Mesenchymal stem cell (in vitro differentiated cells and primary cell): ENCODE measurements at regions not wholly inside any gene's neighbourhood (a gene's known extent, or its start where the extent isn't known, plus 50 kb on each side); places are given as distances from the start of the nearest gene placed in this dataset.

Source experiments
- DNase-seq: peaks from one replicate; pipeline ENCODE4 v3.0.0-alpha.2; 2013
- H2AFZ ChIP-seq: one replicate; pipeline ENCODE4 v1.6.1; 2013; ENCODE audit warnings: low read depth, mild to moderate bottlenecking, control low read depth, inconsistent platforms, low read length, moderate library complexity
- H2AK5ac ChIP-seq: 2 replicates; pipeline ENCODE4 v1.6.1; 2013; ENCODE audit warnings: low read length, moderate library complexity, mild to moderate bottlenecking, inconsistent platforms; ENCODE audit not compliant: severe bottlenecking
- H2BK120ac ChIP-seq: one replicate; pipeline ENCODE4 v1.6.1; 2013; ENCODE audit warnings: low read depth, mild to moderate bottlenecking, inconsistent platforms, low read length, moderate library complexity
- H2BK12ac ChIP-seq, 2 experiments: one replicate each; pipeline ENCODE4 v1.6.1; 2013; ENCODE audit warnings: inconsistent platforms in 2 of 2, low read length in 2 of 2, mild to moderate bottlenecking in 2 of 2, moderate library complexity in 2 of 2, control low read depth in 1 of 2
- H2BK15ac ChIP-seq: one replicate; pipeline ENCODE4 v1.6.1; 2013; ENCODE audit warnings: mild to moderate bottlenecking, low read depth, inconsistent platforms; ENCODE audit not compliant: poor library complexity, severe bottlenecking
- H2BK5ac ChIP-seq: 2 replicates; pipeline ENCODE4 v1.6.1; 2013; ENCODE audit warnings: low read depth, mild to moderate bottlenecking, low read length, control low read depth, inconsistent platforms; ENCODE audit not compliant: poor library complexity, severe bottlenecking
- H3K14ac ChIP-seq, 2 experiments: one replicate each; pipeline ENCODE4 v1.6.1; 2013; ENCODE audit warnings: inconsistent platforms in 2 of 2, low read length in 2 of 2, control low read depth in 1 of 2, mild to moderate bottlenecking in 1 of 2, moderate library complexity in 1 of 2
- H3K18ac ChIP-seq, 2 experiments: one replicate each; pipeline ENCODE4 v1.6.1; 2013; ENCODE audit warnings: inconsistent platforms in 2 of 2, low read length in 2 of 2, control low read depth in 1 of 2, low read depth in 1 of 2, mild to moderate bottlenecking in 1 of 2
- H3K23ac ChIP-seq, 2 experiments: one replicate each; pipeline ENCODE4 v1.6.1; 2013; ENCODE audit warnings: inconsistent platforms in 2 of 2, low read length in 2 of 2, mild to moderate bottlenecking in 2 of 2, moderate library complexity in 2 of 2, control low read depth in 1 of 2
- H3K27ac ChIP-seq: 2 replicates; pipeline ENCODE4 v1.5.1; 2013; ENCODE audit warnings: mild to moderate bottlenecking, moderate library complexity, low read length, control low read depth, inconsistent platforms; ENCODE audit not compliant: poor library complexity, severe bottlenecking
- H3K27me3 ChIP-seq, 2 experiments: 2 replicates each; pipeline versions ENCODE4 v1.6.1 to v1.7.0; 2013; ENCODE audit warnings: low read length in 2 of 2, mild to moderate bottlenecking in 2 of 2, moderate library complexity in 2 of 2, control low read depth in 1 of 2, inconsistent platforms in 1 of 2; ENCODE audit not compliant: control insufficient read depth in 1 of 2, insufficient read depth in 1 of 2
- H3K36me3 ChIP-seq, 2 experiments: 2 replicates each; pipeline versions ENCODE4 v1.6.1 to v1.7.0; 2013; ENCODE audit warnings: low read length in 2 of 2, control low read depth in 1 of 2, inconsistent platforms in 1 of 2, low read depth in 1 of 2, mild to moderate bottlenecking in 1 of 2; ENCODE audit not compliant: insufficient read depth in 2 of 2, control insufficient read depth in 1 of 2
- H3K4ac ChIP-seq, 2 experiments: one replicate each; pipeline ENCODE4 v1.6.1; 2013; ENCODE audit warnings: inconsistent platforms in 2 of 2, low read length in 2 of 2, mild to moderate bottlenecking in 2 of 2, moderate library complexity in 2 of 2, control low read depth in 1 of 2, low read depth in 1 of 2
- H3K4me1 ChIP-seq: 2 replicates; pipeline ENCODE4 v1.6.1; 2013; ENCODE audit warnings: low read depth, low read length, control low read depth; ENCODE audit not compliant: control insufficient read depth, insufficient read depth
- H3K4me2 ChIP-seq: 2 replicates; pipeline ENCODE4 v1.6.1; 2013; ENCODE audit warnings: low read length, mild to moderate bottlenecking, inconsistent platforms; ENCODE audit not compliant: poor library complexity, severe bottlenecking
- H3K4me3 ChIP-seq, 2 experiments: 2 replicates each; pipeline versions ENCODE4 v1.5.1 to v1.7.0; 2013; ENCODE audit warnings: low read length in 2 of 2, mild to moderate bottlenecking in 2 of 2, control low read depth in 1 of 2, low read depth in 1 of 2; ENCODE audit not compliant: insufficient read depth in 1 of 2
- H3K79me1 ChIP-seq: replicated peaks from 2 replicates; pipeline ENCODE4 v1.6.1; 2013; ENCODE audit warnings: mild to moderate bottlenecking, control low read depth, low read length, inconsistent platforms; ENCODE audit not compliant: poor library complexity, severe bottlenecking
- H3K9ac ChIP-seq: 2 replicates; pipeline ENCODE4 v1.7.0; 2013; ENCODE audit warnings: mild to moderate bottlenecking, low read length, moderate library complexity
- H3K9me3 ChIP-seq: 2 replicates; pipeline ENCODE4 v1.7.0; 2013; ENCODE audit warnings: mild to moderate bottlenecking, low read length; ENCODE audit not compliant: control insufficient read depth
- H4K8ac ChIP-seq: one replicate; pipeline ENCODE4 v1.6.1; 2013; ENCODE audit warnings: inconsistent platforms, mild to moderate bottlenecking, low read length, moderate library complexity
- H4K91ac ChIP-seq: one replicate; pipeline ENCODE4 v1.6.1; 2013; ENCODE audit warnings: mild to moderate bottlenecking, low read length, inconsistent platforms
- WGBS: methylation state at CpG from one replicate; pipeline ENCODE4 v1.1.7; 2013; ENCODE audit warnings: mixed read lengths; 5-methylcytosine and 5-hydroxymethylcytosine counted together

DNA sequence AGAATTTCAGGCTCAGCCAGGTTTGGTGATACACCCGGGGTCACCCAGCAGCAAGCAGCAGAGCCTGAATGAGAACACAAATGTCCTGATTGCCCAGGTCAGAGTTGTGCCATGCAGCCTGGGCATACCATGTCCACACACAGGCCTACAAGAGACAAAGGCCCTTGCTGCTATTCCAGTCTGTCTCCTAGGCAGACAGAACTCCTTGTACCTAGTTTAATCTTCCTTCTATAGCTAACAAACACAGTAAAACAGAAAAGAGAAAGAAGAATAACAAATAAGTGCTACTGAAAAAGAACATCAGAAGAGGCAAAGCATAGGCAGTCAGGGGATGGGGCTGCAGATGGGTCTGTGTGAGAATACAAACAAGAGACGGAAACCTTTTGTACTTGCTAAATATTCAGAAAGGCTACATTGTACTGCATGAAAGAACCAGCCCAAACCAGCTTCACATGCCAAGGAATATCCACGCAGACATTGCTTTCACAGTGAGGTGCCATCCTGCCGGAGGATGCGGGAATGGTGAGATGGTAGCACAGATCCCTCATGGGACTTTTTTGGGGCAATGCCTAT is 401.7 kb downstream of the OMA1 start:
- Histone ChIP-seq H2BK12ac (no peak overlapping the region), H3K36me3 (no peaks in the 10 kb centered on the region), H3K27ac (no peak overlapping the region), H3K79me1 (no peaks in the 10 kb centered on the region), H2BK5ac (no peak overlapping the region), H2BK120ac (no peak overlapping the region), H2AK5ac (no peak overlapping the region), H3K14ac (no peak overlapping the region), H4K91ac (no peak overlapping the region), H3K4me2 (no peak overlapping the region), H3K4ac (no peak overlapping the region), H3K18ac (no peak overlapping the region), H3K9ac (no peak overlapping the region), H3K4me1 (no peaks in the 10 kb centered on the region), H4K8ac (no peak overlapping the region), H3K27me3 (no peaks in the 10 kb centered on the region), H3K23ac (no peak overlapping the region), H3K9me3 (peaks cover 4% of the 10 kb centered on the region), H2BK15ac (no peak overlapping the region), H2AFZ (no peak overlapping the region), H3K4me3 (no peak overlapping the region)
- no peak for DNase-seq
- 88% methylated on average over 5 of the region's 5 CpGs for WGBS

DNA sequence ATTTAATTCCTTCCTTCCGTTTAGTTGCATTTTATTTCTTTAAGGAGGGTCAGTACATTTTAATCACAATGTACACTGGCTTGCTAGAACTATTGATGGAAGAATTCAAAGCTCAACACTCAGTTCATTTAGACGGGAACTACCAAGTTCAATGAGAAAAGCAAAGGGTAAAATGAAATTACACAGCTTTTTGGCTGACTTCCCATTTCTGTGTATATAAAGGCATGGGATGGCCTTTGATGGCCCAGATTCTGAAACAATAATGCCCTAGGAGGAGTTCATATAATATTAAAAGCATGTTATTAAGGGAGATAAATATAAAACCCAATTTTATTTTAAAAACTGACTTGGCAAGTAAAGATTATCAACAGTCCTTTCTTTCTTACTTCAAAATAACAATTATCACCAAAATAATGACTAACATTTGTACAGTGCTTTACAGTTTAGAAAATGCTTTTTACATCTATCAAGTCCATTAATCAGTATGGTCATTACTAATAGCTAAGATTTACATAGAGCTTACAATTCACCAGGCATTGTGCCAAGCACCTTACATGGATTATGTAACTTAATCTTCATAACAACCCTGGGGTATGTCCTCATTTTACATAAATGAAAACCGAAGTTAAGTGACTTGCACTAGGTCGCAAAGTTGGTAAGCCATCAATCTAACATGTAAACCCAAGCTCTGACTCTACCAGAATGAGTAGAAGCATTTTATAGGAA is 402.4 kb downstream of the OMA1 start:
- Histone ChIP-seq H3K9ac (no peak overlapping the region), H3K4me2 (no peak overlapping the region), H2BK5ac (no peak overlapping the region), H3K4me1 (no peaks in the 10 kb centered on the region), H4K8ac (no peak overlapping the region), H2BK12ac (no peak overlapping the region), H3K4me3 (no peak overlapping the region), H3K9me3 (peaks cover 4% of the 10 kb centered on the region), H2BK120ac (no peak overlapping the region), H3K23ac (no peak overlapping the region), H4K91ac (no peak overlapping the region), H2AK5ac (no peak overlapping the region), H3K27ac (no peak overlapping the region), H3K27me3 (no peaks in the 10 kb centered on the region), H2BK15ac (no peak overlapping the region), H3K14ac (no peak overlapping the region), H3K79me1 (no peaks in the 10 kb centered on the region), H3K36me3 (no peaks in the 10 kb centered on the region), H2AFZ (no peak overlapping the region), H3K18ac (no peak overlapping the region), H3K4ac (no peak overlapping the region)
- 66% methylated on average over 3 of the region's 4 CpGs for WGBS
- no peak for DNase-seq

- H3K9ac ChIP-seq = no peak overlapping the region
- no peaks in the 10 kb centered on the region for H3K4me1 ChIP-seq
- no peaks in the 10 kb centered on the region for H3K79me1 ChIP-seq
- no peak overlapping the region for H3K4me3 ChIP-seq
- H3K4ac ChIP-seq = no peak overlapping the region
- no peak overlapping the region for H2AK5ac ChIP-seq
- H4K91ac ChIP-seq = no peak overlapping the region
- WGBS = no CpG with 5 or more reads among the region's 2 CpGs
- no peak overlapping the region for H2BK12ac ChIP-seq
- no peaks in the 10 kb centered on the region for H3K27me3 ChIP-seq
- H3K14ac ChIP-seq = no peak overlapping the region
- no peak overlapping the region for H2AFZ ChIP-seq
- no peak overlapping the region for H3K23ac ChIP-seq
- H3K4me2 ChIP-seq = no peak overlapping the region
- no peak overlapping the region for H2BK120ac ChIP-seq
- H2BK15ac ChIP-seq = no peak overlapping the region
- no peaks in the 10 kb centered on the region for H3K36me3 ChIP-seq
- peaks cover 8% of the 10 kb centered on the region for H3K9me3 ChIP-seq
- DNase-seq = no peak
- no peak overlapping the region for H4K8ac ChIP-seq
- no peak overlapping the region for H3K18ac ChIP-seq
- H3K27ac ChIP-seq = no peak overlapping the region
- no peak overlapping the region for H2BK5ac ChIP-seq
Measured at GRCh38 chr1:58136387-58136786, 410.1 kb downstream of the OMA1 start.

- Histone ChIP-seq H2AFZ (no peak overlapping the region), H3K36me3 (no peaks in the 10 kb centered on the region), H3K79me1 (no peaks in the 10 kb centered on the region), H3K27me3 (no peaks in the 10 kb centered on the region), H4K91ac (no peak overlapping the region), H2BK15ac (no peak overlapping the region), H2BK12ac (no peak overlapping the region), H2AK5ac (no peak overlapping the region), H3K9me3 (peaks cover 8% of the 10 kb centered on the region), H3K9ac (no peak overlapping the region), H2BK120ac (no peak overlapping the region), H3K18ac (no peak overlapping the region), H3K23ac (no peak overlapping the region), H3K27ac (no peak overlapping the region), H3K14ac (no peak overlapping the region), H3K4me2 (no peak overlapping the region), H4K8ac (no peak overlapping the region), H3K4me1 (no peaks in the 10 kb centered on the region), H3K4ac (no peak overlapping the region), H2BK5ac (no peak overlapping the region), H3K4me3 (no peak overlapping the region)
- 64% methylated on average over 2 of the region's 3 CpGs for WGBS
- no peak for DNase-seq
Measured at GRCh38 chr1:58135821-58136321, 410.7 kb downstream of the OMA1 start.
